Stomach (tissue), 4 donors: ENCODE measurements at regions not wholly inside any gene's neighbourhood (a gene's known extent, or its start where the extent isn't known, plus 50 kb on each side); places are given as distances from the start of the nearest gene placed in this dataset.

Experiments
- CTCF ChIP-seq, 7 experiments: fragments of 450-650 bp in 4 of 7; fragments of 200-600 bp in 3 of 7; sonication (generic) in 3 of 7; IDR thresholded peaks; one replicate each; pipeline ENCODE4 v1.5.1; 2016 to 2019; ENCODE audit warnings: antibody characterized with exemption in 7 of 7, control low read depth in 2 of 7, mild to moderate bottlenecking in 1 of 7
- EP300 ChIP-seq: sonication (generic); formaldehyde crosslinking; IDR thresholded peaks from one replicate; pipeline ENCODE4 v1.6.1; 2017; ENCODE audit warnings: antibody characterized with exemption
- POLR2A ChIP-seq, 4 donors: fragments of 450-650 bp; IDR thresholded peaks; one replicate each; pipeline ENCODE4 v1.6.1; 2016; ENCODE audit warnings: antibody characterized with exemption in 4 of 4, control low read depth in 2 of 4, mild to moderate bottlenecking in 1 of 4, moderate library complexity in 1 of 4

GRCh38 chr16:31718998-31719397 lies 154.6 kb upstream of the ZNF267 start:
- TF ChIP-seq EP300 (no peak), CTCF (IDR thresholded peaks at IDR 0.05) (no peak), POLR2A (IDR thresholded peaks at IDR 0.05) (no peak)
